NT2/D1 (cell line): ENCODE measurements at regions not wholly inside any gene's neighbourhood (a gene's known extent, or its start where the extent isn't known, plus 50 kb on each side); places are given as distances from the start of the nearest gene placed in this dataset.
"Not testable (repeated sequence)": the region's sequence is repeated elsewhere in the genome, so short reads cannot be mapped to it uniquely, and the experiment has no call there.

ENCODE experiments used
- DNase-seq: peaks from one replicate; pipeline ENCODE4 v3.0.0-alpha.2; 2011; ENCODE audit warnings: low read depth, low spot score
- H3K27me3 ChIP-seq: 2 replicates; pipeline ENCODE4 v1.6.0; 2011; ENCODE audit warnings: mild to moderate bottlenecking; ENCODE audit not compliant: insufficient read length, insufficient read depth
- H3K36me3 ChIP-seq: 2 replicates; pipeline ENCODE4 v1.6.1; 2011; ENCODE audit warnings: mild to moderate bottlenecking, low read length, mixed read lengths; ENCODE audit not compliant: insufficient read depth, insufficient read length
- H3K4me1 ChIP-seq: 2 replicates; pipeline ENCODE4 v1.5.1; 2011; ENCODE audit not compliant: insufficient read depth, insufficient read length
- H3K4me3 ChIP-seq: 2 replicates; pipeline ENCODE4 v1.5.1; 2011; ENCODE audit warnings: low read depth; ENCODE audit not compliant: insufficient read length
- H3K9ac ChIP-seq: 2 replicates; pipeline ENCODE4 v1.6.0; 2011; ENCODE audit warnings: low read depth; ENCODE audit not compliant: insufficient read length
- H3K9me3 ChIP-seq: 2 replicates; pipeline ENCODE4 v1.5.1; 2011; ENCODE audit warnings: mild to moderate bottlenecking, low read length; ENCODE audit not compliant: insufficient read depth
- SUZ12 ChIP-seq: IDR thresholded peaks from 2 replicates; pipeline ENCODE4 v1.6.1; 2011; ENCODE audit not compliant: insufficient read length, insufficient read depth; ENCODE audit errors: extremely low read depth
- YY1 ChIP-seq: IDR thresholded peaks from 2 replicates; pipeline ENCODE4 v1.6.1; 2011; ENCODE audit not compliant: insufficient read length, insufficient read depth
- ZNF274 ChIP-seq: IDR thresholded peaks from 2 replicates; pipeline ENCODE4 v1.6.1; 2011; ENCODE audit warnings: mild to moderate bottlenecking, low read depth, low read length

GRCh38 chr6:6878887-6879585 lies 228.7 kb upstream of the RREB1 start:
- Histone ChIP-seq H3K9ac (no peak overlapping the region), H3K4me1 (no peaks in the 10 kb centered on the region), H3K4me3 (no peak overlapping the region), H3K27me3 (no peaks in the 10 kb centered on the region), H3K9me3 (no peaks in the 10 kb centered on the region), H3K36me3 (no peaks in the 10 kb centered on the region)
- TF ChIP-seq ZNF274: no peak
- no peak for TF ChIP-seq YY1
- no peak for TF ChIP-seq SUZ12
- no peak for DNase-seq

- H3K9ac ChIP-seq, H3K4me1 ChIP-seq: not testable (repeated sequence)
Observed at GRCh38 chr6:6879586-6879974, 228.2 kb upstream of the RREB1 start.

GRCh38 chr6:6880745-6881437 lies 226.9 kb upstream of the RREB1 start:
- H3K9me3 ChIP-seq: no peaks in the 10 kb centered on the region
- peaks cover 5% of the 10 kb centered on the region for H3K4me1 ChIP-seq
- no peaks in the 10 kb centered on the region for H3K27me3 ChIP-seq
- H3K9ac ChIP-seq: no peak overlapping the region
- no peaks in the 10 kb centered on the region for H3K36me3 ChIP-seq
- DNase-seq: no peak
- no peak overlapping the region for H3K4me3 ChIP-seq
- TF ChIP-seq YY1 (no peak), SUZ12 (no peak), ZNF274 (no peak)

More at GRCh38 chr6:6879586-6879974, 228.2 kb upstream of the RREB1 start:
- DNase-seq, H3K9me3 ChIP-seq, H3K4me3 ChIP-seq, H3K27me3 ChIP-seq, H3K36me3 ChIP-seq: not testable (repeated sequence)

GRCh38 chr6:6881438-6882225 lies 226.1 kb upstream of the RREB1 start:
- Histone ChIP-seq H3K36me3 (no peaks in the 10 kb centered on the region), H3K27me3 (no peaks in the 10 kb centered on the region), H3K9ac (no peak overlapping the region), H3K9me3 (no peaks in the 10 kb centered on the region), H3K4me1 (peaks cover 7% of the 10 kb centered on the region), H3K4me3 (no peak overlapping the region)
- TF ChIP-seq SUZ12 (no peak), YY1 (no peak), ZNF274 (no peak)
- no peak for DNase-seq

- Histone ChIP-seq H3K4me1 (peaks cover 10% of the 10 kb centered on the region), H3K36me3 (no peaks in the 10 kb centered on the region), H3K27me3 (no peaks in the 10 kb centered on the region), H3K4me3 (no peak overlapping the region), H3K9ac (no peak overlapping the region), H3K9me3 (no peaks in the 10 kb centered on the region)
- DNase-seq: no peak
- no peak for TF ChIP-seq ZNF274
Observed at GRCh38 chr6:6882592-6882991, 225.2 kb upstream of the RREB1 start.

- no peak overlapping the region for H3K4me3 ChIP-seq
- H3K36me3 ChIP-seq: no peaks in the 10 kb centered on the region
- no peak overlapping the region for H3K9ac ChIP-seq
- DNase-seq: no peak
- peaks cover 10% of the 10 kb centered on the region for H3K4me1 ChIP-seq
- no peak for TF ChIP-seq SUZ12
- no peak for TF ChIP-seq ZNF274
- TF ChIP-seq YY1: no peak
- H3K9me3 ChIP-seq: no peaks in the 10 kb centered on the region
- no peaks in the 10 kb centered on the region for H3K27me3 ChIP-seq
Observed at GRCh38 chr6:6883011-6883410, 224.8 kb upstream of the RREB1 start.

- TF ChIP-seq SUZ12: no peak
- DNase-seq: no peak
- Histone ChIP-seq H3K4me1 (peaks cover 10% of the 10 kb centered on the region), H3K4me3 (no peak overlapping the region), H3K27me3 (no peaks in the 10 kb centered on the region), H3K36me3 (no peaks in the 10 kb centered on the region), H3K9me3 (no peaks in the 10 kb centered on the region), H3K9ac (no peak overlapping the region)
Observed at GRCh38 chr6:6884193-6884627, 223.6 kb upstream of the RREB1 start.
